ENCODE measurements at regions not wholly inside any gene's neighbourhood (a gene's known extent, or its start where the extent isn't known, plus 50 kb on each side); places are given as distances from the start of the nearest gene placed in this dataset.

- TF ChIP-seq GATA3 (IDR thresholded peaks at IDR 0.05; ENCODE audit: low read depth, low read length) (no peak), GATA2 (IDR thresholded peaks at IDR 0.05; ENCODE audit: low read depth, low read length) (no peak)
Measured at GRCh38 chr18:25685088-25685487, 333.1 kb upstream of the ZNF521 start.

All from SH-SY5Y (cell line).